Tibial nerve (tissue), 4 donors: ENCODE measurements at regions not wholly inside any gene's neighbourhood (a gene's known extent, or its start where the extent isn't known, plus 50 kb on each side); places are given as distances from the start of the nearest gene placed in this dataset.

ENCODE experiments used
- DNase-seq, 2 donors: peaks; one replicate each; pipeline ENCODE4 v3.0.0-alpha.2; 2019; ENCODE audit warnings: low spot score in 2 of 2
- H3K27ac ChIP-seq, 4 donors: fragments of 200-600 bp; sonication (generic) in 3 of 4; one replicate each; pipeline ENCODE4 v1.5.1; 2017 to 2019; ENCODE audit warnings: mild to moderate bottlenecking in 1 of 4
- H3K27me3 ChIP-seq, 2 donors: fragments of 200-600 bp; sonication (generic) in 1 of 2; one replicate each; pipeline versions ENCODE4 v1.5.1 to v1.6.0; 2017 to 2019
- H3K36me3 ChIP-seq, 3 donors: fragments of 200-600 bp; sonication (generic); one replicate each; pipeline ENCODE4 v1.5.1; 2018 to 2019
- H3K4me1 ChIP-seq, 4 donors: fragments of 200-600 bp; sonication (generic) in 3 of 4; one replicate each; pipeline ENCODE4 v1.5.1; 2017 to 2019
- H3K4me3 ChIP-seq, 4 donors: fragments of 200-600 bp; sonication (generic) in 3 of 4; one replicate each; pipeline ENCODE4 v1.5.1; 2017 to 2019; ENCODE audit warnings: mild to moderate bottlenecking in 1 of 4, moderate library complexity in 1 of 4
- H3K9me3 ChIP-seq, 4 donors: fragments of 200-600 bp; sonication (generic) in 3 of 4; one replicate each; pipeline ENCODE4 v1.5.1; 2017 to 2019
- CTCF ChIP-seq, 5 experiments: fragments of 200-600 bp in 3 of 5; fragments of 450-650 bp in 2 of 5; sonication (generic) in 3 of 5; IDR thresholded peaks; one replicate each; pipeline ENCODE4 v1.5.1; 2016 to 2019; ENCODE audit warnings: antibody characterized with exemption in 5 of 5, mild to moderate bottlenecking in 3 of 5, moderate library complexity in 2 of 5
- EP300 ChIP-seq, 2 donors: sonication (generic); formaldehyde crosslinking; IDR thresholded peaks; one replicate each; pipeline ENCODE4 v1.6.1; 2017; ENCODE audit warnings: antibody characterized with exemption in 2 of 2, mild to moderate bottlenecking in 1 of 2
- POLR2A ChIP-seq, 2 donors: fragments of 450-650 bp; IDR thresholded peaks; one replicate each; pipeline ENCODE4 v1.6.1; 2017; ENCODE audit warnings: antibody characterized with exemption in 2 of 2, mild to moderate bottlenecking in 2 of 2, moderate library complexity in 2 of 2
- WGBS, 2 donors: methylation state at CpG; one replicate each; pipeline ENCODE4 v1.1.5; 2018; 5-methylcytosine and 5-hydroxymethylcytosine counted together

DNA sequence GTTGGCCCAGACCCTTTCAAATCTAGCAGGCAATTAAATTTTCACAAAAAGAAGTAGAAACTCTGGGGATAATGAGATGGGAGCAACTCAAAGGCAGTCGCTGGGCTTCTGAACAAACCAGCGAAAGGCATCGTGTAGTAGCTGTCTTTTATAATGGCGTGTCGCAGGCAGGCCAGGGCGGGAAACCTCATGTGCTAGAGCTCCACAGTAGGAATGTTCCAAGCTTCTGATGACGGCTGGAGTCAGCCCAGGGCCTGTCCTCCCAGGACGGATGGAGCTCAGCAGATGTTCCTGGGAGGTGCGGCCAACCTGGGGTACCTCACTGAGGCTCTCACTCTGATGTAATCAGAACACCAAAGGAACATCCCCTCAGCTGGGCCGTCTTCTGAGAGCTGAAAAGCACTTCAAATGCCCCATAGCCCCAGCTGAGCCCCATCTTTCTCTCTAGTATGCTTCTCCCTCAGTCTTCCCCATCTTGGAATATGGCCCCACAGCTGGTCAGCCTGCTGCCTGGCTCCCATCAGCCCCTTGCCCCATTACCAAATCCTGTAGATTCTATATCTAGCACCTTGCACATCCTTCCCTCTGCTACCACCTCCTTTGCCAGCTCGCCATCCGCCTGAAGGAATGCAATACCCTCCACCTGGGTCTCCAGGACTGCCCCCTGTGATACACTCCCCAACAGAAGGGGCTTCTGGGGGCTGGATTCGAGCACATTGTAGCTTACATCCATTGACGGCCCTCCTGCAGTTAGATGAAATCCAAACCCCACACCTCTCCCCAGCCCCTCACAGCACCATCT, 54.9 kb upstream of the ATP2B2 start:
- no peak for DNase-seq
- 82 to 84% methylated on average over 14 of the region's 14 CpGs for WGBS, 2 donors
- no peaks in the 10 kb centered on the region for H3K27me3 ChIP-seq
- H3K4me1 ChIP-seq, result no peaks in the 10 kb centered on the region
- H3K4me3 ChIP-seq, result no peak overlapping the region
- H3K9me3 ChIP-seq, result peaks cover 0 to 5% (median 0%) of the 10 kb centered on the region in 4 donors
- no peaks in the 10 kb centered on the region for H3K36me3 ChIP-seq
- no peak overlapping the region for H3K27ac ChIP-seq
- TF ChIP-seq EP300 (IDR thresholded peaks at IDR 0.05) (no peak), CTCF (IDR thresholded peaks at IDR 0.05) (no peak), POLR2A (IDR thresholded peaks at IDR 0.05) (no peak)

DNA sequence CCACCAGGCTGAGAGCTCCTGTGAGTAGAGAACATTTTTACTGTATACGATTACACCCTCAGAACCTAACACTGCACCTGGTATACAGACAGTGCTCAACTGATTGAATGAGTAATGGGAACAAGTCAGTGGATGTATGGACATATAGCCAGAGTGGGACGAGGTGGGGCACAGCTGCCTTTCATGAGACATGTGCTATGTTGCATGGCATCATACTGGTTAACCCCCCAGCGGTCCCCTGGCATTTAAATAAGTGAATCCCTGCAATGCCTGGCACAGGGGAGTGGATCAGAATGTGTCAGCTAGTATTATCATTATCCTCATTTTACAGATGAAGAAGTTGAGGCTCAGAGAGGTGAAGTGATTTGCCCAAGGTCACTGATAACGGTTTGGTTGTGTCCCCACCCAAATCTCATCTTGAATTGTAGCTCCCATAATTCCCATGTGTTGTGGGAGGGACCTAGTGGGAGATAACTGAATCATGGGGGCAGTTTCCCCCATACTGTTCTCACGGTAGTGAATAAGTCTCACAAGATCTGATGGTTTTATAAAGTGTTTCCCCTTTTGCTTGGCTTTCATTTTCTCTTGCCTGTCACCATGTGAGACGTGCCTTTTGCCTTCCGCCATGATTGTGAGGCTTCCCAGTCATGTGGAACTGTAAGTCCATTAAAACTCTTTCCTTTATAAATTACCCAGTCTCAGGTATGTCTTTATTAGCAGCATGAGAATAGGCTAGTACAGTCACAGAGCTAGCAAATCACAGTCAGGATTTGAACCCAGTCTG, 56.0 kb upstream of the ATP2B2 start:
- WGBS, 2 donors, result 75 to 80% methylated on average over 7 of the region's 7 CpGs
- H3K27ac ChIP-seq, result no peak overlapping the region
- TF ChIP-seq EP300 (IDR thresholded peaks at IDR 0.05) (no peak), POLR2A (IDR thresholded peaks at IDR 0.05) (no peak), CTCF (IDR thresholded peaks at IDR 0.05) (no peak)
- no peaks in the 10 kb centered on the region for H3K4me1 ChIP-seq
- H3K27me3 ChIP-seq, result no peaks in the 10 kb centered on the region
- no peaks in the 10 kb centered on the region for H3K36me3 ChIP-seq
- no peak overlapping the region for H3K4me3 ChIP-seq
- peaks cover 0 to 5% (median 0%) of the 10 kb centered on the region in 4 donors for H3K9me3 ChIP-seq
- DNase-seq, result no peak

- peaks cover 0 to 5% (median 0%) of the 10 kb centered on the region in 4 donors for H3K9me3 ChIP-seq
- WGBS, 2 donors, result 66 to 71% methylated on average over 4 of the region's 4 CpGs
- no peak overlapping the region for H3K4me3 ChIP-seq
- no peak for TF ChIP-seq CTCF (IDR thresholded peaks at IDR 0.05)
- TF ChIP-seq POLR2A (IDR thresholded peaks at IDR 0.05), result no peak
- no peak for TF ChIP-seq EP300 (IDR thresholded peaks at IDR 0.05)
- DNase-seq, result no peak
- H3K27ac ChIP-seq, result no peak overlapping the region
- H3K27me3 ChIP-seq, result no peaks in the 10 kb centered on the region
- no peaks in the 10 kb centered on the region for H3K36me3 ChIP-seq
- H3K4me1 ChIP-seq, result no peaks in the 10 kb centered on the region
Observed at GRCh38 chr3:10561946-10562560, 56.7 kb upstream of the ATP2B2 start.

- Histone ChIP-seq H3K27me3 (no peaks in the 10 kb centered on the region), H3K4me1 (no peaks in the 10 kb centered on the region), H3K27ac (no peak overlapping the region), H3K4me3 (no peak overlapping the region), H3K9me3 (peaks cover 0 to 5% (median 0%) of the 10 kb centered on the region in 4 donors), H3K36me3 (no peaks in the 10 kb centered on the region)
- DNase-seq, result no peak
- WGBS, 2 donors, result 67 to 93% methylated on average over 2 of the region's 2 CpGs
- TF ChIP-seq EP300 (IDR thresholded peaks at IDR 0.05), result no peak
- no peak for TF ChIP-seq POLR2A (IDR thresholded peaks at IDR 0.05)
- TF ChIP-seq CTCF (IDR thresholded peaks at IDR 0.05), result no peak
Observed at GRCh38 chr3:10563396-10563795, 58.0 kb upstream of the ATP2B2 start.
